ENCODE measurements at regions not wholly inside any gene's neighbourhood (a gene's known extent, or its start where the extent isn't known, plus 50 kb on each side); places are given as distances from the start of the nearest gene placed in this dataset.

DNA sequence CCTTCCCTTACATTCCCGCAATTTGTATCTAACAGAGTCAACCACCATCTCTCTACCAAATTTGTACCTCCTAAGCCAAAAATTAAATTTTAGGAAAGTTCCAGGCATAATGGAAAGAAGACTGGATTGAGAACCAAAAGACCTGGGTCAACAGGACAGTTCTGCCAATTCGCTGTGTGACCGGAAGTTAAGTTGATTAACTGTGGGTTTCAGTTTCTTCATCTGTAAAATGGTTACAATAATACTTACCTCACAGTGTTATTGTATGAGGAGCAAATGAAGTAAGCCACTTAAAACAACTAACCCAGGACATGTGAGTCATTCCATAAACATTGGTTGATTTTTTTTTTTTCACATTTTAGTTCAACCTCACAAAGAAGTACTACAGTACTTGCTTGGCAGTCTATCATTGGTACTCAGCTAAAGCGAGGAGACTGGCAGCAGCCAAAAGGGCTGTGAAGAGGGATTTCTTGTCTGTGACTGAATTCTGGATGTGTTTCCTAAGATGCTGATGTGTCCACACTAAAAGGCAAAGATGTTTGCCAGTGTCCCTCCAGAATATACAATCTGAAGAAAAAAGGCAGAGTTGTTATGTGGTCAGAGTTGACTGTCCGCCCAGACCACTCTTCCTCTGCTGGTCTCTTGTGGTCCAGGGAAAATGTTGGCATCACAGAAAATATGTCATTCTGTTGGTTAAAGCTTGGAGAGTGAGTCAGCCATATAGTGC is 198.6 kb downstream of the TLE1 start:
- intact Hi-C loops (cut with DNase I): no loop called here

DNA sequence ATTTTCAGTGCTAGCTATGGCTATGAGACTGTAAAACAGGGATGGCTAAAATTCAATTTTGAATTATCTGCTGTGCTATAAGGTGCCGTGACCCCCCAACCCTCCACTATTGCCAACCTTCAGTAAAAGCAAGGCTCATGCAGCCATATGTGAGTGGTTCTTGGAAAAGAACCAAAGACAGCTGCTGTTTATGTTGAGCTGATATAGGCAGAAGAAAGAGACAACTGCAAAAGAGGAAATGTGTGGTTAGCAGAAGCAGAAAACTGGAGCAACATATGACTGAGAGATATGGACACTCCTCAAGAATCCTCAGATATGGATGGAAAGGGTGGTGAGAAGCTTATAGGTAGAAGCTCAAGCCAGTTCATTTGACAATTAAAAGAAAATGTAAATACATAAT is 200.3 kb downstream of the TLE1 start:
- TF ChIP-seq, protein P1, sequence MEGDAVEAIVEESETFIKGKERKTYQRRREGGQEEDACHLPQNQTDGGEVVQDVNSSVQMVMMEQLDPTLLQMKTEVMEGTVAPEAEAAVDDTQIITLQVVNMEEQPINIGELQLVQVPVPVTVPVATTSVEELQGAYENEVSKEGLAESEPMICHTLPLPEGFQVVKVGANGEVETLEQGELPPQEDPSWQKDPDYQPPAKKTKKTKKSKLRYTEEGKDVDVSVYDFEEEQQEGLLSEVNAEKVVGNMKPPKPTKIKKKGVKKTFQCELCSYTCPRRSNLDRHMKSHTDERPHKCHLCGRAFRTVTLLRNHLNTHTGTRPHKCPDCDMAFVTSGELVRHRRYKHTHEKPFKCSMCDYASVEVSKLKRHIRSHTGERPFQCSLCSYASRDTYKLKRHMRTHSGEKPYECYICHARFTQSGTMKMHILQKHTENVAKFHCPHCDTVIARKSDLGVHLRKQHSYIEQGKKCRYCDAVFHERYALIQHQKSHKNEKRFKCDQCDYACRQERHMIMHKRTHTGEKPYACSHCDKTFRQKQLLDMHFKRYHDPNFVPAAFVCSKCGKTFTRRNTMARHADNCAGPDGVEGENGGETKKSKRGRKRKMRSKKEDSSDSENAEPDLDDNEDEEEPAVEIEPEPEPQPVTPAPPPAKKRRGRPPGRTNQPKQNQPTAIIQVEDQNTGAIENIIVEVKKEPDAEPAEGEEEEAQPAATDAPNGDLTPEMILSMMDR (IDR thresholded peaks at IDR 0.05): no peak
- no peak for TF ChIP-seq POLR2A (IDR thresholded peaks at IDR 0.05)
- 79 to 89% methylated on average over 1 of the region's 1 CpG for WGBS, 2 donors
- H3K36me3 ChIP-seq (replicated peaks in 1 of 2; ENCODE audit: insufficient read depth in 1 of 2, low read depth in 2 of 2): no peaks in the 10 kb centered on the region
- no peaks in the 10 kb centered on the region for H3K27me3 ChIP-seq
- no peak overlapping the region for H3K4me3 ChIP-seq
- H3K4me1 ChIP-seq: peaks cover 4% of the 10 kb centered on the region
- intact Hi-C loops (cut with DNase I): no loop called here
- DNase-seq (no peak), ATAC-seq (no peak)
- H3K27ac ChIP-seq: no peak overlapping the region
- no peaks in the 10 kb centered on the region for H3K9me3 ChIP-seq

More for the DNA sequence above, 198.6 kb downstream of the TLE1 start:
- H3K4me3 ChIP-seq: no peak overlapping the region
- DNase-seq (no peak), ATAC-seq (no peak)
- WGBS, 2 donors: 93 to 95% methylated on average over 5 of the region's 5 CpGs
- H3K27ac ChIP-seq: no peak overlapping the region
- H3K9me3 ChIP-seq: no peaks in the 10 kb centered on the region
- peaks cover 4% of the 10 kb centered on the region for H3K4me1 ChIP-seq
- no peaks in the 10 kb centered on the region for H3K27me3 ChIP-seq
- TF ChIP-seq, protein P1 (IDR thresholded peaks at IDR 0.05): no peak
- TF ChIP-seq POLR2A (IDR thresholded peaks at IDR 0.05): no peak
- no peaks in the 10 kb centered on the region for H3K36me3 ChIP-seq (replicated peaks in 1 of 2; ENCODE audit: insufficient read depth in 1 of 2, low read depth in 2 of 2)

DNA sequence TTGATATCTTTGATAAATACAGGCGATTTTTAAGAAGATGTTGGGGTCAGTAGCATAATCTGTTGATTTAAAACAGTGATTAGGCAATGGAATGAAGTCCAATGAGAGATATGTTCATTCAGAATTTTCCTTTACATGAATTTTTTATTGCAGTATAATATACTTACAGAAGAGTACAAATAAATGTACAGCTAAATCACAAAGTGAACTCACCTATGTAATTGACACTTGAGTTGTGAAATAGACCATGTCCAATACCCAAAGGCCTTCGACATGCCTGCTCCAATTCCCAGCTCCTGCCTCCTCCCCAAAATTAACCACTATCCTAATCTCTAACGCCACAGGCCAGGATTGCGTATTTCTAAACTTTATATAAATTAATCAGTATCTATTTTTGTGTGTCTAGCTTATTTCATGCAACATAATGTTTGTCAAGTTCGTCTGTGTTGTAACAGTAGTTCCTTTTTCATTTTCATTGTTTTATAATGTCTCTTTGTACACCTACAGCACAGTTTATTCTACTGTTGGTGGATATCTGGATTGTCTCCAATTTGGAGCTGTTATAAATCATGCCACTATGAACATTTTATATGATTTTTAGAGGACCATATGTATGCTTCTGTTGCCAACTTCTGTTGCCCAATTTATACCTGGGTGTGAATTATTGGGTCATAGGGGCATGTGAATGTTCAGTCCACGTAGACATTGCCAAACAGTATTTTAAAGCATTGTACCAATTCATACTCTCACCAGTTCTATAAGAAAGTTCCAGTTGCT is 208.3 kb downstream of the TLE1 start:
- DNase-seq (no peak), ATAC-seq (no peak)
- Histone ChIP-seq H3K27ac (no peak overlapping the region), H3K27me3 (no peaks in the 10 kb centered on the region), H3K4me3 (no peak overlapping the region), H3K9me3 (no peaks in the 10 kb centered on the region), H3K36me3 (replicated peaks in 1 of 2; ENCODE audit: insufficient read depth in 1 of 2, low read depth in 2 of 2) (no peaks in the 10 kb centered on the region), H3K4me1 (no peaks in the 10 kb centered on the region)
- intact Hi-C loops (cut with DNase I): no loop called here
- TF ChIP-seq, protein P1 (IDR thresholded peaks at IDR 0.05): no peak
- no peak for TF ChIP-seq POLR2A (IDR thresholded peaks at IDR 0.05)
- 59 to 73% methylated on average over 6 of the region's 6 CpGs for WGBS, 2 donors

DNA sequence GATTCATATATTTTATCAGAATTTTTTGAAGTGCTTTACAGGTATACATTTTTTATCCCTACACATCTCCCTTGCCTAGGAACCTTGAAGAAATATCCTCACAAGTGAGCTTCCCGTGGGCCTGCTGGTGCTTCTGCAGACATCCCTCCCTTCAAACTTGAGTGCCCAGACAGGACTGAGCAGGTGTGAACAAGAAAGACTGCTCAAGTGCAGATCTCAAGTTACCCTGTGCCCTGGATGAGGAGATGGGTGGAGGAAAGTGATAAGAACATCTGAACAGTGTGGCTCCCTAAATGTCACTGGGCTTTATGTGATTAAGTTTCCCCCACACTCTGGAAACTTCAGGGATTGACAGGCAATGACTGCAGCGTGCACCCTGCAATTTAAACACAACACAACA is 209.8 kb downstream of the TLE1 start:
- 66 to 71% methylated on average over 2 of the region's 2 CpGs for WGBS, 2 donors
- no peaks in the 10 kb centered on the region for H3K36me3 ChIP-seq (replicated peaks in 1 of 2; ENCODE audit: insufficient read depth in 1 of 2, low read depth in 2 of 2)

More for the DNA sequence above, 209.8 kb downstream of the TLE1 start:
- intact Hi-C loops (cut with DNase I): no loop called here
- TF ChIP-seq POLR2A (IDR thresholded peaks at IDR 0.05): no peak
- TF ChIP-seq, protein P1 (IDR thresholded peaks at IDR 0.05): no peak
- H3K27me3 ChIP-seq: no peaks in the 10 kb centered on the region
- no peaks in the 10 kb centered on the region for H3K4me1 ChIP-seq
- ATAC-seq: no peak
- H3K4me3 ChIP-seq: no peak overlapping the region
- no peaks in the 10 kb centered on the region for H3K9me3 ChIP-seq
- no peak for DNase-seq
- H3K27ac ChIP-seq: no peak overlapping the region

All from body of pancreas (tissue), 4 donors.